ENCODE measurements at regions not wholly inside any gene's neighbourhood (a gene's known extent, or its start where the extent isn't known, plus 50 kb on each side); places are given as distances from the start of the nearest gene placed in this dataset.

DNA sequence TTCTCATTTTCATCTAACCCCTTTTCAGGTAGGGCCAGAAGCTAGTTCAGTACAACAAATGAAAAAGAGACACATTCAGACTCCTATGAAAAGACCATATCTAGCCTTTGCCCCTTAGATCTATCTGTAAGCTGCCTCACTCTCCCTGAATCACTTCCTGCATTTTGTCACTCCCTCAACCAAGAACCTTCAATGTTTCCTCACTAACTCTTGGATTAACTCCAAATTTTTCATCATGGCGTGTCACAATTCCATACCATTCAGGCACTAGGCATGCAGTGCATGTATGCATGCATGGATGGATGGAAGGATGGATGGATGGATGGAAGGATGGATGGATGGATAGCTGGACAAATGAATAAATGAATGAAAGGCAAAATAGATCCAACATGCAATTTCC, 356.9 kb downstream of the TNS1 start:
- TF ChIP-seq, protein P1, sequence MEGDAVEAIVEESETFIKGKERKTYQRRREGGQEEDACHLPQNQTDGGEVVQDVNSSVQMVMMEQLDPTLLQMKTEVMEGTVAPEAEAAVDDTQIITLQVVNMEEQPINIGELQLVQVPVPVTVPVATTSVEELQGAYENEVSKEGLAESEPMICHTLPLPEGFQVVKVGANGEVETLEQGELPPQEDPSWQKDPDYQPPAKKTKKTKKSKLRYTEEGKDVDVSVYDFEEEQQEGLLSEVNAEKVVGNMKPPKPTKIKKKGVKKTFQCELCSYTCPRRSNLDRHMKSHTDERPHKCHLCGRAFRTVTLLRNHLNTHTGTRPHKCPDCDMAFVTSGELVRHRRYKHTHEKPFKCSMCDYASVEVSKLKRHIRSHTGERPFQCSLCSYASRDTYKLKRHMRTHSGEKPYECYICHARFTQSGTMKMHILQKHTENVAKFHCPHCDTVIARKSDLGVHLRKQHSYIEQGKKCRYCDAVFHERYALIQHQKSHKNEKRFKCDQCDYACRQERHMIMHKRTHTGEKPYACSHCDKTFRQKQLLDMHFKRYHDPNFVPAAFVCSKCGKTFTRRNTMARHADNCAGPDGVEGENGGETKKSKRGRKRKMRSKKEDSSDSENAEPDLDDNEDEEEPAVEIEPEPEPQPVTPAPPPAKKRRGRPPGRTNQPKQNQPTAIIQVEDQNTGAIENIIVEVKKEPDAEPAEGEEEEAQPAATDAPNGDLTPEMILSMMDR (IDR thresholded peaks at IDR 0.05; ENCODE audit: low read depth, low read length, poor library complexity, severe bottlenecking): no peak
- TF ChIP-seq EZH2phosphoT487 (IDR thresholded peaks at IDR 0.05; ENCODE audit: borderline replicate concordance, low read length): no peak

Measured in DOHH2 (cell line).